ENCODE measurements at regions not wholly inside any gene's neighbourhood (a gene's known extent, or its start where the extent isn't known, plus 50 kb on each side); places are given as distances from the start of the nearest gene placed in this dataset.

- TF ChIP-seq POLR2A (IDR thresholded peaks at IDR 0.05) (no peak), CTCF (IDR thresholded peaks at IDR 0.05) (no peak), POLR2AphosphoS5 (IDR thresholded peaks at IDR 0.05) (no peak), EP300 (IDR thresholded peaks at IDR 0.05) (no peak)
These were observed 474.7 kb upstream of the TNP1 start for GRCh38 chr2:217334561-217334960.
